ENCODE measurements at regions not wholly inside any gene's neighbourhood (a gene's known extent, or its start where the extent isn't known, plus 50 kb on each side); places are given as distances from the start of the nearest gene placed in this dataset.

- H3K4me1 ChIP-seq, result peaks cover 18% of the 10 kb centered on the region
- no peak for DNase-seq
- H3K36me3 ChIP-seq, result no peaks in the 10 kb centered on the region
- no peak overlapping the region for H3K27ac ChIP-seq
- H3K27me3 ChIP-seq, result no peaks in the 10 kb centered on the region
- no peaks in the 10 kb centered on the region for H3K9me3 ChIP-seq (replicated peaks)
- no peak overlapping the region for H3K4me3 ChIP-seq
Measured at GRCh38 chr15:59873644-59874272, 130.4 kb upstream of the FOXB1 start.

- Histone ChIP-seq H3K36me3 (no peaks in the 10 kb centered on the region), H3K27ac (peak overlapping the region; percentile 1; the same call in 1 of the 2 replicates), H3K4me1 (peaks cover 23% of the 10 kb centered on the region), H3K27me3 (no peaks in the 10 kb centered on the region), H3K9me3 (replicated peaks) (no peaks in the 10 kb centered on the region), H3K4me3 (no peak overlapping the region)
- DNase-seq, result no peak
Measured at GRCh38 chr15:59867086-59867855, 136.8 kb upstream of the FOXB1 start.

GRCh38 chr15:59866642-59867041 lies 137.5 kb upstream of the FOXB1 start:
- Histone ChIP-seq H3K27me3 (no peaks in the 10 kb centered on the region), H3K9me3 (replicated peaks) (no peaks in the 10 kb centered on the region), H3K4me1 (peaks cover 26% of the 10 kb centered on the region), H3K4me3 (no peak overlapping the region), H3K27ac (peak overlapping the region; percentile 1; the same call in 1 of the 2 replicates), H3K36me3 (no peaks in the 10 kb centered on the region)
- DNase-seq, result peak; percentile 60 to 61

GRCh38 chr15:59862191-59863155 lies 141.6 kb upstream of the FOXB1 start:
- Histone ChIP-seq H3K4me3 (no peak overlapping the region), H3K27me3 (no peaks in the 10 kb centered on the region), H3K4me1 (peaks cover 26% of the 10 kb centered on the region), H3K9me3 (replicated peaks) (no peaks in the 10 kb centered on the region), H3K36me3 (no peaks in the 10 kb centered on the region), H3K27ac (peak overlapping the region; percentile 41)
- peak; percentile 76 to 85 for DNase-seq

GRCh38 chr15:59847968-59848367 lies 156.1 kb upstream of the FOXB1 start:
- Histone ChIP-seq H3K27ac (peak overlapping the region; percentile 73), H3K9me3 (replicated peaks) (no peaks in the 10 kb centered on the region), H3K36me3 (no peaks in the 10 kb centered on the region), H3K4me3 (no peak overlapping the region), H3K27me3 (no peaks in the 10 kb centered on the region), H3K4me1 (peaks cover 54% of the 10 kb centered on the region)
- peak; percentile 63 to 81 for DNase-seq

- Histone ChIP-seq H3K4me1 (peaks cover 68% of the 10 kb centered on the region), H3K4me3 (no peak overlapping the region), H3K9me3 (replicated peaks) (no peaks in the 10 kb centered on the region), H3K27ac (peak overlapping the region; percentile 85; the same call in 1 of the 2 replicates), H3K27me3 (no peaks in the 10 kb centered on the region), H3K36me3 (no peaks in the 10 kb centered on the region)
- DNase-seq, result no peak
Measured at GRCh38 chr15:59845942-59846499, 156.9 kb upstream of the BNIP2 start.

- no peaks in the 10 kb centered on the region for H3K9me3 ChIP-seq (replicated peaks)
- H3K4me1 ChIP-seq, result peaks cover 66% of the 10 kb centered on the region
- DNase-seq, result peak; percentile 92 to 94
- no peaks in the 10 kb centered on the region for H3K27me3 ChIP-seq
- H3K4me3 ChIP-seq, result no peak overlapping the region
- peak overlapping the region; percentile 85 for H3K27ac ChIP-seq
- no peaks in the 10 kb centered on the region for H3K36me3 ChIP-seq
Measured at GRCh38 chr15:59843609-59844008, 154.5 kb upstream of the BNIP2 start.

GRCh38 chr15:59841036-59841435 lies 151.9 kb upstream of the BNIP2 start:
- Histone ChIP-seq H3K4me1 (peaks cover 52% of the 10 kb centered on the region), H3K27ac (peak overlapping the region; percentile 43), H3K36me3 (no peaks in the 10 kb centered on the region), H3K4me3 (no peak overlapping the region), H3K27me3 (no peaks in the 10 kb centered on the region), H3K9me3 (replicated peaks) (no peaks in the 10 kb centered on the region)
- DNase-seq, result peak in 1 of 2 experiments; percentile 53

- Histone ChIP-seq H3K4me3 (no peak overlapping the region), H3K27ac (no peak overlapping the region), H3K27me3 (no peaks in the 10 kb centered on the region)
Measured at GRCh38 chr15:59839906-59840305, 150.8 kb upstream of the BNIP2 start.

GRCh38 chr15:59838900-59839299 lies 149.8 kb upstream of the BNIP2 start:
- peaks cover 35% of the 10 kb centered on the region for H3K4me1 ChIP-seq
- H3K27ac ChIP-seq, result no peak overlapping the region
- no peaks in the 10 kb centered on the region for H3K9me3 ChIP-seq (replicated peaks)
- H3K36me3 ChIP-seq, result no peaks in the 10 kb centered on the region
- H3K27me3 ChIP-seq, result no peaks in the 10 kb centered on the region
- no peak overlapping the region for H3K4me3 ChIP-seq
- no peak for DNase-seq

More at GRCh38 chr15:59839906-59840305, 150.8 kb upstream of the BNIP2 start:
- peaks cover 45% of the 10 kb centered on the region for H3K4me1 ChIP-seq
- no peak for DNase-seq
- H3K9me3 ChIP-seq (replicated peaks), result no peaks in the 10 kb centered on the region
- H3K36me3 ChIP-seq, result no peaks in the 10 kb centered on the region

GRCh38 chr15:59835776-59836175 lies 146.7 kb upstream of the BNIP2 start:
- no peak for DNase-seq
- H3K9me3 ChIP-seq (replicated peaks), result no peaks in the 10 kb centered on the region
- H3K27ac ChIP-seq, result no peak overlapping the region
- H3K4me1 ChIP-seq, result peaks cover 9% of the 10 kb centered on the region
- H3K36me3 ChIP-seq, result no peaks in the 10 kb centered on the region
- no peak overlapping the region for H3K4me3 ChIP-seq
- H3K27me3 ChIP-seq, result no peaks in the 10 kb centered on the region

GRCh38 chr15:59834528-59834927 lies 145.4 kb upstream of the BNIP2 start:
- no peaks in the 10 kb centered on the region for H3K9me3 ChIP-seq (replicated peaks)
- H3K27ac ChIP-seq, result no peak overlapping the region
- H3K4me3 ChIP-seq, result no peak overlapping the region
- no peaks in the 10 kb centered on the region for H3K36me3 ChIP-seq
- 0 out of 2 replicates have a peak, but pooled peaks cover 2% of the 10 kb centered on the region for H3K4me1 ChIP-seq
- DNase-seq, result no peak
- H3K27me3 ChIP-seq, result no peaks in the 10 kb centered on the region

- no peaks in the 10 kb centered on the region for H3K9me3 ChIP-seq (replicated peaks)
- no peak overlapping the region for H3K27ac ChIP-seq
- H3K36me3 ChIP-seq, result no peaks in the 10 kb centered on the region
- H3K4me3 ChIP-seq, result no peak overlapping the region
- H3K27me3 ChIP-seq, result no peaks in the 10 kb centered on the region
- H3K4me1 ChIP-seq, result peaks cover 5% of the 10 kb centered on the region
- no peak for DNase-seq
Measured at GRCh38 chr15:59833366-59833765, 144.2 kb upstream of the BNIP2 start.

GRCh38 chr15:59830873-59831272 lies 141.8 kb upstream of the BNIP2 start:
- H3K27ac ChIP-seq, result no peak overlapping the region
- DNase-seq, result no peak
- H3K4me1 ChIP-seq, result peaks cover 16% of the 10 kb centered on the region
- H3K9me3 ChIP-seq (replicated peaks), result no peaks in the 10 kb centered on the region
- no peak overlapping the region for H3K4me3 ChIP-seq
- H3K27me3 ChIP-seq, result no peaks in the 10 kb centered on the region
- no peaks in the 10 kb centered on the region for H3K36me3 ChIP-seq

All from SJCRH30 (cell line).